H1 (cell line): ENCODE measurements at regions not wholly inside any gene's neighbourhood (a gene's known extent, or its start where the extent isn't known, plus 50 kb on each side); places are given as distances from the start of the nearest gene placed in this dataset.

Experiments used
- CTCF ChIA-PET: fragments of 300-600 bp; sonication (Branson Sonifier 250); formaldehyde crosslinking; loops from one replicate; lab custom pipeline; 2021; ENCODE audit not compliant: partially characterized antibody; lab: Charles Lee
- POLR2A ChIA-PET: fragments of 300-600 bp; sonication (Branson Sonifier 250); formaldehyde crosslinking; loops from one replicate; lab custom pipeline; 2021; ENCODE audit warnings: inconsistent platforms; ENCODE audit not compliant: partially characterized antibody; lab: Charles Lee
- DNase-seq, 2 experiments: peaks; one replicate each; pipeline versions ENCODE4 v3.0.0 to v3.0.0-alpha.2; 2010 to 2022; ENCODE audit warnings: low spot score in 2 of 2, low read depth in 1 of 2, mixed read lengths in 1 of 2
- FAIRE-seq: peaks from 2 replicates; lab custom pipeline; 2011; peaks lifted over from hg19 to GRCh38; lab: Jason Lieb, UNC
- H2AFZ ChIP-seq: 2 replicates; pipeline ENCODE4 v1.8.1; 2012; ENCODE audit warnings: low read length, inconsistent platforms
- H2AK5ac ChIP-seq: 2 replicates; pipeline ENCODE4 v1.6.1; 2013; ENCODE audit warnings: low read depth, low read length
- H2BK120ac ChIP-seq: replicated peaks from 2 replicates; pipeline ENCODE3; 2013; ENCODE audit warnings: low read depth, low read length, inconsistent platforms
- H2BK12ac ChIP-seq: 2 replicates; pipeline ENCODE4 v1.6.1; 2013; ENCODE audit warnings: low read depth, low read length
- H2BK15ac ChIP-seq: 2 replicates; pipeline ENCODE4 v1.6.1; 2013; ENCODE audit warnings: low read length
- H2BK20ac ChIP-seq: 2 replicates; pipeline ENCODE4 v1.6.1; 2013; ENCODE audit warnings: low read length
- H2BK5ac ChIP-seq: 2 replicates; pipeline ENCODE4 v1.6.1; 2013; ENCODE audit warnings: low read depth, low read length
- H3K14ac ChIP-seq: 2 replicates; pipeline ENCODE4 v1.6.1; 2013; ENCODE audit warnings: inconsistent platforms; ENCODE audit not compliant: insufficient read length
- H3K18ac ChIP-seq: 2 replicates; pipeline ENCODE4 v1.6.1; 2013; ENCODE audit warnings: low read length; ENCODE audit errors: extremely low read depth
- H3K23ac ChIP-seq: 2 replicates; pipeline ENCODE4 v1.6.1; 2013; ENCODE audit warnings: inconsistent platforms; ENCODE audit not compliant: insufficient read length
- H3K23me2 ChIP-seq: 2 replicates; pipeline ENCODE4 v1.6.1; 2013; ENCODE audit warnings: low read depth, low read length
- H3K27ac ChIP-seq: 2 replicates; pipeline ENCODE4 v1.6.1; 2011; ENCODE audit warnings: low read depth, low read length, inconsistent platforms
- H3K27me3 ChIP-seq, 4 experiments: replicated peaks in 1 of 4; 1 replicate in 1 of 4; 2 replicates in 3 of 4; pipeline versions ENCODE4 v1.6.1 to v1.8.1; 2011 to 2013; ENCODE audit warnings: low read length in 3 of 4, mild to moderate bottlenecking in 3 of 4, inconsistent platforms in 2 of 4, mixed read lengths in 2 of 4, moderate library complexity in 1 of 4; ENCODE audit not compliant: control insufficient read depth in 3 of 4, insufficient read depth in 3 of 4; ENCODE audit errors: extremely low read depth in 1 of 4
- H3K36me3 ChIP-seq, 4 experiments: 2 replicates each; pipeline versions ENCODE4 v1.6.1 to v1.8.1; 2011 to 2013; ENCODE audit warnings: mild to moderate bottlenecking in 4 of 4, low read length in 3 of 4, moderate library complexity in 2 of 4, control low read depth in 1 of 4, inconsistent platforms in 1 of 4; ENCODE audit not compliant: insufficient read depth in 4 of 4, control insufficient read depth in 2 of 4
- H3K4ac ChIP-seq: replicated peaks from 2 replicates; pipeline ENCODE3; 2013; ENCODE audit warnings: low read length, low read depth, mixed read lengths, inconsistent platforms; ENCODE audit not compliant: insufficient read length
- H3K4me1 ChIP-seq, 4 experiments: replicated peaks in 1 of 4; 1 replicate in 1 of 4; 2 replicates in 3 of 4; pipeline versions ENCODE4 v1.6.1 to v1.8.1; 2011 to 2013; ENCODE audit warnings: low read length in 3 of 4, inconsistent platforms in 2 of 4, mixed read lengths in 1 of 4; ENCODE audit not compliant: insufficient read depth in 4 of 4, control insufficient read depth in 3 of 4
- H3K4me2 ChIP-seq, 2 experiments: 2 replicates each; pipeline versions ENCODE4 v1.6.1 to v1.8.1; 2011 to 2013; ENCODE audit warnings: low read depth in 2 of 2, low read length in 2 of 2, control low read depth in 1 of 2, inconsistent platforms in 1 of 2, mild to moderate bottlenecking in 1 of 2; ENCODE audit not compliant: insufficient read depth in 1 of 2
- H3K4me3 ChIP-seq, 4 experiments: fragments of 200-600, 300-600 bp in 1 of 4; sonication (generic), shearing (Covaris generic), sonication (Bioruptor Twin) in 1 of 4; 2 replicates each; pipeline versions ENCODE4 v1.5.1 to v1.8.1; 2011 to 2016; ENCODE audit warnings: low read length in 4 of 4, low read depth in 3 of 4, control low read depth in 2 of 4, inconsistent platforms in 2 of 4, mild to moderate bottlenecking in 2 of 4, mixed read lengths in 1 of 4, moderate library complexity in 1 of 4; ENCODE audit not compliant: insufficient read depth in 2 of 4; ENCODE audit errors: extremely low read depth in 1 of 4
- H3K56ac ChIP-seq: replicated peaks from 2 replicates; pipeline ENCODE3; 2013; ENCODE audit warnings: low read depth, mild to moderate bottlenecking, mixed read lengths, low read length, inconsistent platforms; ENCODE audit not compliant: insufficient read length
- H3K79me1 ChIP-seq: 2 replicates; pipeline ENCODE4 v1.6.1; 2013; ENCODE audit warnings: low read depth, low read length, control low read depth
- H3K79me2 ChIP-seq, 2 experiments: 2 replicates each; pipeline versions ENCODE4 v1.6.1 to v1.8.1; 2012 to 2013; ENCODE audit warnings: low read length in 2 of 2, mild to moderate bottlenecking in 2 of 2, inconsistent platforms in 1 of 2; ENCODE audit not compliant: insufficient read depth in 2 of 2, control insufficient read depth in 1 of 2
- H3K9ac ChIP-seq, 4 experiments: replicated peaks in 1 of 4; 1 replicate in 1 of 4; 2 replicates in 3 of 4; pipeline versions ENCODE4 v1.6.1 to v1.8.1; 2011 to 2013; ENCODE audit warnings: low read depth in 3 of 4, low read length in 3 of 4, control low read depth in 2 of 4, mild to moderate bottlenecking in 2 of 4, moderate library complexity in 2 of 4, inconsistent platforms in 1 of 4; ENCODE audit errors: extremely low read depth in 1 of 4
- H3K9me3 ChIP-seq, 2 experiments: 2 replicates each; pipeline versions ENCODE4 v1.6.1 to v1.8.1; 2012 to 2013; ENCODE audit warnings: mild to moderate bottlenecking in 2 of 2, moderate library complexity in 2 of 2, control low read depth in 1 of 2, inconsistent platforms in 1 of 2, low read depth in 1 of 2, low read length in 1 of 2, mixed read lengths in 1 of 2; ENCODE audit not compliant: insufficient read depth in 2 of 2
- H4K20me1 ChIP-seq, 2 experiments: replicated peaks in 1 of 2; 2 replicates each; pipeline versions ENCODE3 to v1.8.1; 2011 to 2013; ENCODE audit warnings: inconsistent platforms in 2 of 2, low read length in 2 of 2, mild to moderate bottlenecking in 1 of 2; ENCODE audit not compliant: insufficient read depth in 2 of 2, control insufficient read depth in 1 of 2
- H4K5ac ChIP-seq: 2 replicates; pipeline ENCODE4 v1.6.1; 2013; ENCODE audit warnings: low read length, low read depth, mixed read lengths, inconsistent platforms; ENCODE audit not compliant: insufficient read length
- H4K8ac ChIP-seq: 2 replicates; pipeline ENCODE4 v1.8.0; 2013; ENCODE audit warnings: mild to moderate bottlenecking, moderate library complexity, low read length, inconsistent platforms; ENCODE audit not compliant: insufficient read depth; ENCODE audit errors: extremely low read depth
- H4K91ac ChIP-seq: replicated peaks from 2 replicates; pipeline ENCODE3; 2013; ENCODE audit warnings: low read length, mixed read lengths, inconsistent platforms; ENCODE audit not compliant: insufficient read length
- CBX8 ChIP-seq: fragments of 300-800, 300-1000 bp; sonication (generic); IDR thresholded peaks from 2 replicates; pipeline ENCODE4 v1.7.1; 2016; ENCODE audit warnings: low read depth, low read length, borderline replicate concordance
- CHD1 ChIP-seq: IDR thresholded peaks from 2 replicates; pipeline ENCODE4 v1.6.1; 2012; ENCODE audit warnings: low read depth, low read length, improper control_type of control experiment
- CHD2 ChIP-seq: IDR thresholded peaks from 2 replicates; pipeline ENCODE4 v1.6.1; 2012; ENCODE audit warnings: low read length, improper control_type of control experiment
- EZH2 ChIP-seq: fragments of 200-600 bp; sonication (generic); IDR thresholded peaks from 2 replicates; pipeline ENCODE4 v1.7.1; 2012; ENCODE audit warnings: low read depth, mild to moderate bottlenecking, moderate library complexity, low read length, inconsistent platforms; ENCODE audit not compliant: severe bottlenecking
- GABPA ChIP-seq: IDR thresholded peaks from 2 replicates; pipeline ENCODE4 v1.6.1; 2011; ENCODE audit warnings: mild to moderate bottlenecking, low read length, moderate library complexity, borderline replicate concordance; ENCODE audit not compliant: insufficient read depth
- JUND ChIP-seq: IDR thresholded peaks from 2 replicates; pipeline ENCODE4 v1.6.1; 2011; ENCODE audit warnings: mild to moderate bottlenecking, improper control_type of control experiment, low read length
- NRF1 ChIP-seq: IDR thresholded peaks from 2 replicates; pipeline ENCODE4 v1.6.1; 2011; ENCODE audit warnings: mild to moderate bottlenecking, low read depth, low read length, improper control_type of control experiment
- SAP30 ChIP-seq: fragments of 300-600 bp; sonication (generic); IDR thresholded peaks from 2 replicates; pipeline ENCODE4 v1.7.1; 2012; ENCODE audit warnings: low read length, moderate library complexity, mild to moderate bottlenecking, inconsistent platforms; ENCODE audit not compliant: insufficient read depth, insufficient replicate concordance
- SP4 ChIP-seq: IDR thresholded peaks from 2 replicates; pipeline ENCODE4 v1.6.1; 2012; ENCODE audit warnings: low read length, inconsistent platforms
- SRF ChIP-seq: IDR thresholded peaks from 2 replicates; pipeline ENCODE4 v1.6.1; 2011; ENCODE audit warnings: mild to moderate bottlenecking, low read depth, low read length, moderate library complexity
- YY1 ChIP-seq: IDR thresholded peaks from 2 replicates; pipeline ENCODE4 v1.6.1; 2011; ENCODE audit warnings: low read depth, mild to moderate bottlenecking, low read length
- WGBS, 2 experiments: shearing (Covaris generic) in 1 of 2; methylation state at CpG; one replicate each; pipeline versions ENCODE4 v1.1.6 to v1.1.7; 2013 to 2015; ENCODE audit warnings: low lambda C conversion rate in 2 of 2, mixed read lengths in 2 of 2, inconsistent platforms in 1 of 2, low coverage in 1 of 2, missing lambda C conversion rate in 1 of 2; ENCODE audit not compliant: insufficient replicate concordance in 2 of 2, insufficient coverage in 1 of 2, insufficient read length in 1 of 2; ENCODE audit errors: extremely low coverage in 1 of 2, missing lambda C conversion rate in 1 of 2; 5-methylcytosine and 5-hydroxymethylcytosine counted together

DNA sequence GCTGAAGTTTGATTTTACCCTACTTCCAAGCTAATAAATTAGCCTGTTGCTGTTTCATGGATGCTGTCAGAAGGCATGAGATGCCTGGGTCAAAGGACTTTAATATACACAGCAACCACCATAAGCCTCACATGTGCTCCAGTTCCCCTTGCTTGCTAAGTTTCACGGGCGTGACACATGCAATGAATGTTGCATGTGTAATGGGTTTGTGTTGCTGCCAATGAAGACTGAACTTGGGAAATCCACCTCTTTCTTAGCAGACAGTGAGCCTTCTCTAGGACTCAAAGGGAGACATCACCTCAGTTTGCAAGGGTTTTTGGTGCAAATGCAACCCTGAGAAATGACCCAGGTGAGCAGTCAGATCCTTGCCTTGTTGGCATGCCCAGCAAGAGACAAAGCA lies 505.5 kb upstream of the PODXL start:
- no peak overlapping the region for H4K8ac ChIP-seq
- no peaks in the 10 kb centered on the region for H3K9me3 ChIP-seq
- H3K18ac ChIP-seq, result no peak overlapping the region
- no peaks in the 10 kb centered on the region; a peak in 1 of 7 replicates for H3K4me1 ChIP-seq
- H2BK120ac ChIP-seq, result no peak overlapping the region
- 86% methylated on average over 2 of the region's 2 CpGs; no CpG with 5 or more reads in 1 of the 2 experiments for WGBS, 2 experiments
- H2BK15ac ChIP-seq, result no peak overlapping the region
- H3K23me2 ChIP-seq, result no peaks in the 10 kb centered on the region; the same call in 1 of the 2 replicates
- no peak overlapping the region for H3K23ac ChIP-seq
- no peak overlapping the region for H2AK5ac ChIP-seq
- CTCF ChIA-PET, result interaction anchor here (2.2 kb wide), 1 partner anchor 13 kb away, joined by 8 read pairs; no protein-coding TSS in a partner anchor
- POLR2A ChIA-PET, result no interaction called here
- H3K56ac ChIP-seq, result no peak overlapping the region
- H2BK20ac ChIP-seq, result no peak overlapping the region
- no peak overlapping the region; a peak in 1 of 7 replicates for H3K9ac ChIP-seq
- H3K27ac ChIP-seq, result no peak overlapping the region
- TF ChIP-seq JUND (no peak), CBX8 (no peak), SRF (no peak), EZH2 (no peak), SP4 (no peak), CHD1 (no peak), GABPA (no peak), YY1 (no peak), NRF1 (no peak), SAP30 (no peak), CHD2 (no peak)
- H3K4me2 ChIP-seq, result no peak overlapping the region
- no peak overlapping the region for H3K14ac ChIP-seq
- H3K4ac ChIP-seq, result no peak overlapping the region
- H3K4me3 ChIP-seq, result no peak overlapping the region
- no peaks in the 10 kb centered on the region; a peak in 1 of 7 replicates for H3K27me3 ChIP-seq
- H4K91ac ChIP-seq, result no peak overlapping the region
- no peak overlapping the region for H2BK12ac ChIP-seq
- FAIRE-seq (no peak), DNase-seq (no peak)
- no peak overlapping the region for H2AFZ ChIP-seq
- no peaks in the 10 kb centered on the region for H4K20me1 ChIP-seq
- no peak overlapping the region for H4K5ac ChIP-seq
- H3K79me2 ChIP-seq, result no peaks in the 10 kb centered on the region
- H2BK5ac ChIP-seq, result no peak overlapping the region
- no peaks in the 10 kb centered on the region for H3K36me3 ChIP-seq
- no peaks in the 10 kb centered on the region for H3K79me1 ChIP-seq
